GM18498 (cell line): ENCODE measurements at regions not wholly inside any gene's neighbourhood (a gene's known extent, or its start where the extent isn't known, plus 50 kb on each side); places are given as distances from the start of the nearest gene placed in this dataset.

Source experiments
- ATAC-seq: cut with Tn5 transposase; IDR thresholded peaks from one replicate; pipeline ENCODE4 v1.9.1; 2021; ENCODE audit warnings: mild to moderate bottlenecking, moderate library complexity; ENCODE audit not compliant: unreplicated experiment

DNA sequence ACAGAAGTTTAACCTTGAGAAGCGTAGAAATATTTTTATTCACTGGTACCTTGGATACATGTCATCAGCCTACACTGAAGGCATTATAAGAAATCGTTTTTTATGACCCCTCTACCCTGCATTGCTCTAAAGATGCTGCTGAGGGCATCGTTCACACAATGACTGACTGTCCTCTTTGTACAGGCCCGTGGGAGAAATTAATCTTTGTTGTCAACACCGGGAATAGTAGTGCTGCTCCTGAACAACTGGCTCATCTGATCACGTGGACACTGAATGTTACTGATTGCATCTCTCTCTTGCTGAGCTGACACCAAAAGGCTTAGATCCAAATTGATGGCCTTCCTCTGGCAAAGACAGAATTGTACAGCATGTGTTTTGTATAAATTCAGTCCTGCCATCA, 157.1 kb upstream of the SMLR1 start:
- no peak for ATAC-seq

DNA sequence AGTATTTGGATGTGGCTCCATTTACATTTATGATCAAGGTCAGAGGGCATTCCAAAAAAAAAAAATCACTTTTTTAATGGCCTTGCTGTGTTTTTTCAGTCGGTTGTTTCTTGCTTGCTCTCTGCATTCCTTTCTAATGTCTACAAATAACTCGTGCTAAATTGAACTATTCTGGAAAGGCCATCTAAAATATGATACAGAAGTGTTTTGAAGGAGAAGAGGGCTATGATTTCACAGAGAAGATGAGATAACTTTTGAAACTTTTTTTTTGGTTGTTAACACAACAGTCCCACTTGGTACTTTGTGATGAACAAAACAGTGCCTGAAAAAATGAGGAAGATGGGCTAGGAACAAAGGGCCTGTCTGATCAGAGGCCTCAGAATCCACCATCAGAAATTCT, 156.1 kb upstream of the SMLR1 start:
- no peak for ATAC-seq

DNA sequence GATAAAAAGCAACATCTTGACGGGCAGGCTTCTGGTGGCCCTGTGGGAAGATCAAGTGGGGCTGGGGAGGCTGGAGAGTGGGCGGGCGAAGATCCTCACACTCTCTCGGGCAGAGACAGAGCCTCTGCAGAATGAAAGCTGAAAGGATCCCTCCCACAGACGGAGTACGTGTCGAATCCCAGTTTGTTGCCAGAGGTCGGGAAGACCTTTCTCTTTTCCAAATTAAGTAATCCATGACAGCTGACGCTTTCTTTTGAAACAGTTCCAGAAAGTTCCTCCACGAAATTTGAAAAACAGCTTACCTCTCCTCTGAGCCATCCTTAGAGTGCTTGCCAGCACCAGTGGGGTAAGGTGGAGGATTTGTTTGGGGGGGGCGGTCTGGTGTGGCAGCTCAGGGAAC, 155.6 kb upstream of the SMLR1 start:
- ATAC-seq = no peak

DNA sequence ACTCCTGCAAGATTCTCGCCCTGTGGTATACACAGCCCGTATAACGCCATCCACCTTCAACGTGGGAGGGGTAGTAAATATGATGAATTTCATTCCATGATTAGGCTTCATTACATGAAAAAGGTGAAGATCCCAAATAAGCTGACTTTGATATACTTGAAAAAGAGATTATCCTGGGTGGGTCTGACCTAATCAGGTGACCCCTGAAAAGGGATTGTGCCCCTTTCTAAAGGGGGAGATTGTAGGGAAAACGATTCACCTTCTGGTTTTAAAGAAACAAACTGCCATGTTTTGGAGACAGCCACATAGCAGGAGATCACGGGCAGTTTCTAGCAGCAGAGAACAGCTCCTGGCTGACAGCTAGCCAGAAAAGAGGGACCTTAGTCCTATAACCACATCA, 155.1 kb upstream of the SMLR1 start:
- no peak for ATAC-seq

DNA sequence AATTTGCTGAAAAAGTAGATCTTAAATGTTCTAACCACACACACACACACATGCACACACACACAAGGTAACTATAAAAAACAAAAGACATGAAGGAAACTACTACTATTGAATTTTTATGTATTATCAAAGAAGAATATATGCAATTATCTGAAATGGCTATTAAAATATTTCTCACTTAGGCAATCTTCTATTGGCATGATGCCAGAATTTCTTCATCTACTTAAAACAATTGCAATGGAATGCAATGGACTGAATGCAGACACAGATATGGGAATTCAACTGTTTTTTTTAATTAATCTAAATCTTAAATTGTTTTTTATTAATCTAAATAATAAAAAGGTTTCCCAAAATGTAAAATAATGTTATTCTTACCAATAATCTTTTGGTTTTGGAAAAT, 152.6 kb upstream of the SMLR1 start:
- ATAC-seq = no peak

DNA sequence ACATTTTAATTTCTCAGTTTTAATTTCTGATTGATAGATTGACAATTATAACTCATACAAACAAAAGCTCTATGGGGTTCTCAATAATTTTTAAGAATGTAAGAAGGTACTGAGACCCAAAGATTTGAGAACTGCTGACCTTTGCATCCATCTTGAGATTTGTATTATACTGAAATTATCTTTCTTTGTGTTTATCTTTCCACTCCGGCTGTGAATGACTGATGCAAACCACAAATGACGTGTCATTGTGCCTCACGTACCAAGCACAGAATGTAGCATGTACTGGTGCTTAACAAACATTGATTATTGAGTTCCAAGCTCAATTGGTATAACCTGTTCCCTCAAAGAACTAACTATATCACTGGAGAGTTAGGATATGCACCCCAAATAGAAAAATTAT, 152.1 kb upstream of the SMLR1 start:
- ATAC-seq = no peak

DNA sequence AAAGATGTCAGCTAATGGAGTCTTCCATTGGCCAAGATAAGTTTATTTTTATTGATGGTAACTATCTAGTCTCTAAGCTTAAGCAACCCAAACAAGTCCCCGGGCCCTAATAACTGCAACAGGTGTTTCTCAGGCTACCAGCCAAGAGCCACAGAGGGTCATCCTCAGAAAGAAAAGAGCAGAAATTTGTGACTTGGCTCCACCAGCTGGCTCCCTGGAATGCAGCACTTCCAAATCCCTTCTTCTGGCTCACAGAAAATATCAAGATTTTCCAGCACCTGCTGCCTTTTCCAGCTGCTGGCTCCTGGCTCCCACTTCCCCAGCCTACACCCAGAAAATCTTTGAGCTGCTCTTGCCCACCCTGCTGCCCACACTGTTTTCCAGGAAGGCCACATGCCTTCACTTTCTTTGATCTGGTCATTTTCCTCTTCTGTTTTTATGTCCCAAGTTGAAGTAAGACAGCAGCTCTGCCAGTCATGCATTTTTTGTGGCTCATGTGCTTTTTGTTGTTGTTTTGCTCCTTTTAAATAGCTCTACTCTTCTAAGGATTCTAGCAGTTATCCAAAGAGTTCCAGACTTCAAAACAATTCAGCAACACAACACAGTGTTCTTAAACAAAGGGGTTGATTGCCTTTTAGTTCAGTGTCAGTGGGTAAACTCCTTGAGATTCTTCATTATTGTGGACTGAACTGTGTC, 151.0 kb upstream of the SMLR1 start:
- no peak for ATAC-seq

DNA sequence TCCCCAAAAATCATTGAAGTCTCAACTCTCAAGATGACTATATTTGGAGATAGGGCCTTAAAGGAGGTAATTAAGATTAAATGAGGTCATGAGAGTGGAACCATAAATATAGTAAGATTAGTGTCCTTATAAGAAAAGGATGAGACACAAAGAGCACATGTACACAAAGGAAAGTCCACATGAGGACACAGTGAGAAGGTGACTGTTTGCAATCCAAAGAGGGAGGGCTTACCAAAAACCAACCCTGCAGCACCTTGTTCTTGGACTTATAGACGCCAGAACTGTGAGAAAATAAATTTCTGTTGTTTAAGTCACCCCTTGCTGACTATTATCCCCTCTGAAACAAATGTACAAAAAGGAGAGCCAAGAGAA, 150.4 kb upstream of the SMLR1 start:
- no peak for ATAC-seq

DNA sequence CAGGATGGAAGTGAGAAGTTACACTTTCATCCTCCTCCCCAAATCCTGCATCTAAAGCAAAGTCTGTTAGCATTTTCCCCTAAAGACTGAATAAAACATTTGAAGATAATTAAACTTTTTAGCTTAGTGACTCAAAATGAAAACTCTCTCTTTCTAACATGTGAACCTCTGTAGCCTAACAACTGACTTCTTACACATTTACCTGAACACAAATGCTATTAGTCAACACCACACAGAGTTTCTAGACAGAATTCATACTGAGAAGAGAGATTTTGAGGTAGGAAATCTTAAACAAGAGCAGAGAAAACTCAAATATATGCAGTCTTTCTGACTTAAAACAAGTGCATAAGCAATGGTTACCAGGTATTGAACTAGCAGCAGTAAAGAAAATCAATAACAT, 149.9 kb upstream of the SMLR1 start:
- no peak for ATAC-seq

DNA sequence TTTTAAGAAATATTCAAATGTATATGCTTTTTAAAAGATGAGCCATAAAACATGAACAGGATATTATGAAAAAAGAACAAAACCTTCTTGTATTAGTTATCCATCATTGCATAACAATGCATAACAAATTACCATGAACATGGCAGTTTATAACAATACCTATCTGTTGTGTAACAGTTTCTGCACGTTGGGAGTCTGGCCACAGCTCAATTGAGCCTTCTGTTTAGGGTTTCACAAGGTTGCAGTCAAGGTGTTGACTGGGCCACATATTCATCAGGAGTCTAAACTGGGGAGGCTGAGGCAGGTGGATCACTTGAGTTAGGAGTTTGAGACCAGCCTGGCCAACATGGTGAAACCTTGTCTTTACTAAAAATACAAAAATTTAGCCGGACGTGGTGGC, 149.4 kb upstream of the SMLR1 start:
- no peak for ATAC-seq

DNA sequence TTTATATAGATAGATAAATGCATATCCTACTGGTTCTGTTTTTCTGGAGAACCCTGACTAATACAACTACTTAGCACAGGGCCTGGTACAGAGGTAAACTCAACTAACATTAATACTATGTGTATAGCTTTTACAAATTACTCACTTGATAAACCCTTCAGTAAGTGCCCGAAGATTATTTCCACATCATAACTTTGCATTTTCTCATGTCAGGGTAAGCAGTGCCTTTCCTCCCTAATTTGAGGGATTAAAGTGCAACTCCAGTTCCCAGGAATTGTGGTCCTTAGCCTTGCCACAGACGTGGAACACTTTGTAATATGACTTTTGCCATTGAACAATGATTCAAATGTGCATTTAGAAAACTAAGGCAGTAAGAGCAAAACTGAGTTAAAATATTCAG, 147.5 kb upstream of the SMLR1 start:
- ATAC-seq = no peak

DNA sequence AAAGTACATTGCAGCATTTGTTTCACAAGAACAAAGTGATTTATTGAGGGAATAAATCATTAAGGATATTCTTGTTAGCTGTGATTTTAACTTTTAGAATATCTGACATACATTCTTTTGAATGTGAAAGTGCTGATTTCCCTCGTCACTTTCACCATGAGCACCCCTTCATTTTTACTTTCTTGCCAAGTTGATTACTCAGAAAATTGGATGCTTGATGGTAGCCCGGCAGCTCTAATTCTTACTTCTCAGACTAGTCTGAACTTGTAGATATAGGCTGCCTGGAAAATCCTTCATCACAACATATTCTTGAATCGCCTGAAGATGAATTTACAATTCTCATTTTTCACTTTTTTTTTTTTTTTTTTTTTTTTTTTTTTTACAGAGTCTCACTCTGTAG, 147.1 kb upstream of the SMLR1 start:
- no peak for ATAC-seq

DNA sequence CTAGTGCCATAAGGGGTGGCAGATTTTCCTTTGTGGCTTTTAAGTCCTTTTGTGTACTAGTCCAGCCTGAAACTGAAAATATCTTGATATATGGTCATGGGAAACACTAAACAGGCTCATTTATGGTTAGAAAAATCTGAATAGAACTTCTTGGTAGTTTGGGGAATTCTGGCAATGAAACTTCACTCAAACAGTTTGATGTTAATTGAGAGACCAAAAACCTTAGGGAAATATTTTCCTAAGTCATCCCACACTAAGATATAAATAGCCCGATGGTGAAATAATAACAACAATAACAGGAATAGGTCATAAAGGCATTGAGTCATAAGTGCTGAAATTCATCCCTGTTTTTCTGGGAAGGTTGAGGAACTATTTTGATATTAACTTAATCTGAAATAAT, 146.2 kb upstream of the SMLR1 start:
- no peak for ATAC-seq

DNA sequence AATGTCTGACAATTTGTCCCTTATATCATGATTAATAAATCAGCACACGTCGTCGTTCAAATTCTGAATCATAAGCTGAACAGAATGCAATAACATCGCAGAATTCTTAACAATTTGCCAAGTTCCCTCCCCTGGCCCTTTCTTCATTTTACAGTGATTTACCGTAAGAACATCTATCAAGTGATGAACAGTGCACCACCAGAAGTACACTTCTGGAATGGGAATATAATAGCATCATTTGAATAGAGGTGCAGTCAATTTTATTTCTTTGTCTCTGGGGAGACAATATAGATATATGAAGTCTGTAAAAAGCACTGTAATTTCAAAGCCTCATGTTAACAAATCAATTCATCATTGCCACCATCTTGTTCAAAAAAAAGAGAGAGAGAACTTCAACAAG, 145.1 kb upstream of the SMLR1 start:
- ATAC-seq = no peak

DNA sequence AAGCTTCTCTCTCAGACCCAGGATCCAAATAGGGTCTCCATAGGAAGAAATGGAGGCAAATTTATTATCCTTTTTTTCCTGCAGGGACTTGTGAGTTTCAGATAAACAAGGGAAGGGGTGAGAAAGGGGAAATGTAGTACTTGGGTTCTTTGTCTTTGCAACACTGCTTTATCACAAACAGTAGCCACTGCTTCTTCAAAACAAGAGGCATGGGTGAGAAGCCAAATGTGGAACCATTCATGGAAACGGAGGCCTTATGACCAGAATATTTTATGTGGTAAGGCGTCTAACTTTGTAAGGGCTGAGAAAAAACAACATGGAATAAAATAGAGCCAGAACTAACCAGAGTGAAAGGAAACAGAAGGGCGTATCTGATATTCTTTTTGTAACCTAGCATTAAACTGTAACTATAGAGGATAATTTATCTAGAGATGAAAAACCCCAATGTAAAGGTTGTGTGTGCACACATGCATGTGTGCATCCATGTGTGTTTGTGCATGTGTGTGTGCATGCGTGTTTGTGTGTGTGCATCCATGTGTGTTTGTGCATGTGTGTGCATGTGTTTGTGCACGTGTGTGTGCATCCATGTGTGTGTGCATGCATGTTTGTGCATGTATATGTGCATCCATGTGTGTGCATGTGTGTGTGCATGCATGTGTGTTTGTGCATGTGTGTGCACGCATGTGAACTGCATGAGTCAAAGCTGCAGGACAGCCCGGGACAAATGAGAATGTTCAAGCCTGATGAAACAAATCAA, 143.3 kb upstream of the SMLR1 start:
- ATAC-seq = no peak

DNA sequence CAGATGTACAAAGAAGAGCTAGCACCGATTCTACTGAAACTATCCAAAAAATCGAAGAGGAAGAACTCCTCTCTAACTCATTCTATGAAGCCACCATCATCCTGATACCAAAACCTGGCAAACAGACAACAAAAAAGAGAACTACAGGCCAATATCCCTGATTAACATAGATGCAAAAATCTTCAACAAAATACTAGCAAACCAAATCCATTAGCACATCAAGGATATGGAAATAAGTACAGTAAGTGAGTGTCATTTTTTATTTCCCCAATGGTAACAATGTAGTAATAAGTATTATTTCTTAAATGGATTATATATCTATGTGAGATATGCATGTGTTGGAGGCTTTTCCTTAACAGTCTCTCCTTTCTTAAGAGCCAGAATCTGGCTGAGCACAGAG, 134.5 kb upstream of the SMLR1 start:
- ATAC-seq = no peak

DNA sequence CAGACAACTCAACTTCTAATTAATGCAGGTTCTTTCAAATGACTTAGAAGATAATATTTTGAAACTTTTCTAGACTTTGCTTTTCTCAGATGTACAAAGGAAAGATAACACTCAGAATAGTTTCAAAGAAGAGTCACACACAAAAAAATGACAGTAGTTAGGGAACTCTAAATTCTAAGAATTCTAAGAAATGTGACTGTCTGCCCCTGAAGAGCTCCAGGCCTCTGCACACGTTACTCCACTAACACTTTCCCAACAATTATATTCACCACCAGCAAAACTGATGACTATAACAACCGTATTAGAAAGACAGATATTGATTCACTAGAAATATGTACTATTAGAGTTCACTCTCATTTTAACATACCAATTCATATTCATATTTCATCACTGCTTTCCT, 133.3 kb upstream of the SMLR1 start:
- ATAC-seq = no peak

DNA sequence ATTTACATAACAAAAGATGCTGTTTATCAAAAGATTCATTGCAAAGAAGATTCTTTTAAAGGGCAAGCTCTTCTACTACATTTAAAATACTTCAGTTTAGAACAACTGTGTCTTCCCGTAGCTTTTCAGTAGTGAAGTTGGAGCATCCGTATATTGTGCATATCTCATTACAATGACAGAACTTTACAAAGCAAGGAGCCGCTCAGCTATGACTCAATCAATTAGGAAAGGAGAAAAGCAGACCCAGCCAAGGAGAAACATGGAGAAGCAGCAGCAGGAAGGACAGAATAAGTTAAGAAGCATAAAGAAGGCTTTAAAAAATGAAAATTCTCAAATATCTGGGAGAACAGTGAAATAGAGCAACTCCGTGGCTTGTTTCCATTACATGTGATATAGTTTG, 132.6 kb upstream of the SMLR1 start:
- ATAC-seq = no peak

DNA sequence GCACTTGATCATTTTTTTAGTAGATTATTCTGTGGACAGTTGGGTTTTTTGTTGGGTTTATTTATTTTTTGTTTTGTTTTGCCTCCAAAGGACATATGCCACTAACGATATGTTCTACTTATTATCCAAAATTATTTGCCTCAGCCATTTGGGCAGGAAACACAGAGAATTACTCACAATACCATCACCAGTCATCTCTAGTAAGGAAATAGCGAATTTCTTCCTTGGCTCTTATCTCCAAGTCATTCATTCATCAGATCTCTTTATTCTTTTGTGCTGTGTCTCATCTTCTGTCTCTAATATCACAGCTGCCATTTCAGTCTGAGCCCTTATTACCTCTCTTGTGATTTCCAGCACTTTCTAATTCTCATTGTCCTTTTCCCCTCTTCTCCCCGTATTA, 130.4 kb upstream of the SMLR1 start:
- no peak for ATAC-seq

DNA sequence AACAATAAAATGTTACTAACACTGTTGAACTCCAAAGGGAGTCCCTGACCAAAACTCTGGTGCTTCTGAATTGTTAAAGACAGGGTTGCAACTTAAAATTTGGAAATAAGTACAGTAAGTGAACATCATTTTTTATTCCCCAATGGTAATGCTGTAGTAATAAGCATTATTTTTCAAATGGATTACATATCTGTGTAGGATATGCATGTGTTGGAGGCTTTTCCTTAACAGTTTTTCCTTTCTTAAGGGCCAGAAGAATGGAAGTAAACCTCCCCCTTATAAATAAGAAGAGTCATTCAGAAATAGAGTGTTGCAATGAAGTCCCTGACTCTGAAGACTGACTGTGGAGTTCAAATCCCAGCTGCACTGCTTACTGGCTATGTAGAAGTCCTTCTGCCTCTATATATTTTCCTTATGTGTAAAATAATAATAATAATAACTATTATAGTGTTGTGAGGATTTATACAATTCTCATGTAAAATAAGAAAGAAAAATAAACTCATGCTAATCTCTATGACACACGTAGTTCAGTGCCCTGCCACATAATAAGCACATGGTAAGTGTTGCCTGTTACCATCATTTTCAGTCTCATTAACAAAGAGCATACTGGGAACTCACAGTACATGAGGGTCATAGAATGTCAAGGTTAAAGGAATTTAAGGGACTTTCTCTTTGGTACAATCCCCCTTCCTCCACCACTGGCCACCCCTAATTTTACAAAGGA, 129.8 kb upstream of the SMLR1 start:
- peak; percentile 45 for ATAC-seq

DNA sequence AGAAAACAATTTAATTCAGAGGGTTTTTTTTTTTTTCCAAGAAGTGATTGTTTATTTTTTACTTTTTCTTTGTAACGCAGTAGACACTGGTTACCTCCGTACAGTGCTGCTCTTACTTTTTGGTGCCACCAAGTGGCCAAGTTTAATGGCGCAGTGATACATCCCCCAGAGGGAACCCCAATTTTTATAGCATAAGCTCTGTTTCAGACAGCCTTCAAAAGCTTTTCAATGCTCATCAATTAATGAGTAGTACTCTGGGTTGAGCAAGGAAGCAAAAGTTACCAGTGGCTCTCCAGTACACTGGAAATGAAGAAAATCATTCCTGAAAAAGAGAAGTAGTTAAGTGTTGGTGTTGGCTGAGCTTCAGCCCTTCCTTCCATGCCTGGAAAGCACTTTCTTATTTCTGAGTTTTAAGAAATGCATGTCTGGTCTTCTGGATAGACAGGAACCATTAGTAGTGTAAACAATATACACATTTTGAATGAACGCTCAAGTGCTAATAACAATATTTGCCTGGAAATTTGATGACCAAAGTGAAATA, 129.1 kb upstream of the SMLR1 start:
- ATAC-seq = peak; percentile 97

DNA sequence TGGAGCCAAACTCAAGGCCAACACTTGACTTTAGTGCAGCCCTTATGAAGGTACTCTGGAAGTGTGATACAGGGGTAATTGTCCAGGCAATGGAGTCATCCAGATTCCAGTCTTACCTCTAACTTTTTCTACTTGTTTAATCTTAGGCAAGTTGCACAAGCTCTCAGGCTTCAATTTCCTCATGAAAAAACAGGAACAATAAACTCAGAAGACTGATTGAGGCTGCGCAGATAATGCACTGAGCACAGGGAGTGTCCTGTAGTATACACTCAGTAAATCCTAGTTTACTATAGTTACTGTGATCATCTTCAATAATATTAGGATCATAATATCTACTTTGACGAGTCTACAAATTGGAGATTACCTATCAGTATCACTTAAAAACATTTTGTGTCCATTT, 127.5 kb upstream of the SMLR1 start:
- no peak for ATAC-seq
